LNCaP clone FGC (cell line): ENCODE measurements at regions not wholly inside any gene's neighbourhood (a gene's known extent, or its start where the extent isn't known, plus 50 kb on each side); places are given as distances from the start of the nearest gene placed in this dataset.
"Not testable (repeated sequence)": the region's sequence is repeated elsewhere in the genome, so short reads cannot be mapped to it uniquely, and the experiment has no call there.

Experiments
- DNase-seq: peaks from one replicate; pipeline ENCODE4 v3.0.0-alpha.2; 2011; ENCODE audit warnings: low read depth
- H3K4me3 ChIP-seq: 2 replicates; pipeline ENCODE4 v1.5.1; 2011; ENCODE audit warnings: mild to moderate bottlenecking, low read depth, low read length, control low read depth
- CTCF ChIP-seq: IDR thresholded peaks from 2 replicates; pipeline ENCODE4 v1.5.1; 2012; ENCODE audit warnings: mild to moderate bottlenecking; ENCODE audit not compliant: control insufficient read depth, insufficient read depth; ENCODE audit errors: extremely low read depth

DNA sequence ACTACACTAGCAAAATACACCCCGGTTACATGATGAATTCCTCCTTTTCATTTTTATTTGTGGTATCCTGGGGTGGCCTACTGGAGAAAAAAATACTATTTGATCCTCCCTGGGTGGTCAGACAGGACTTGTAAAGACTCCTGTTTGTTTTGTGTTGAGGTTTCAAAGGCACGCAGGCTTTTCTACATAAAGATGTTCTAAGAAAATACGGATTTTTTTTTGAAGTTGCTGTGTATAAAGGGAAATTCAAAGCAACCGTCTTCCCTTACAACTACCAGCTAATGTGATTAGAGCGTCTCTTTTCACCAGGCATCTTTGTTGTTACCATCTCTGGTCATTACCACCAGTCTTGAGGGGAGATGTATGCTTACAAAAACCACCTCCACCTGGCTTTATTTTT, 187.1 kb downstream of the SOX4 start:
- DNase-seq = no peak
- no peak for TF ChIP-seq CTCF

GRCh38 chr6:21781128-21781527, 187.6 kb downstream of the SOX4 start:
- TF ChIP-seq CTCF = no peak
- DNase-seq = no peak
- no peak overlapping the region for H3K4me3 ChIP-seq

More for the DNA sequence above, 187.1 kb downstream of the SOX4 start:
- H3K4me3 ChIP-seq = no peak overlapping the region

- no peak for TF ChIP-seq CTCF
- no peak for DNase-seq
- no peak overlapping the region for H3K4me3 ChIP-seq
These were observed 191.6 kb downstream of the SOX4 start for GRCh38 chr6:21785164-21785563.

- TF ChIP-seq CTCF = no peak
- no peak overlapping the region for H3K4me3 ChIP-seq
- no peak for DNase-seq
These were observed 197.5 kb downstream of the SOX4 start for GRCh38 chr6:21791056-21791455.

GRCh38 chr6:21791581-21791980, 198.0 kb downstream of the SOX4 start:
- no peak overlapping the region for H3K4me3 ChIP-seq
- no peak for TF ChIP-seq CTCF

DNA sequence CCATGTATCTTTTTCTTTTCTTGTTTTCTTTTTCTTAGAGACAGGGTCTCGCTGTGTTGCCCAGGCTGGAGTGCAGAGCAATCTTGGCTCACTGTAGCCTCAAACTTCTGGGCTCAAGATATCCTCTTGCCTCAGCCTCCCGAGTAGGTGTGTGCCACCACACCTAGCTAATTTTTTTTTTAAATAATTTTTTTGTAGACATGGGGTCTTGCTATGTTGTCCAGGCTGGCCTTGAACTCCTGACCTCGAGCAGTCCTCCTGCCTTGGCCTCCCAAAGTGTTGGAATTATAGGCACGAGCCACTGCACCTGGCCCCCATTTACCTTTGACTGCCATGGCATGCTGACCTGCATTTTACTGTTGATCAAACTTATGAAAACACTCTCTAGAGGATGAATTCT, 198.6 kb downstream of the SOX4 start:
- TF ChIP-seq CTCF = no peak
- H3K4me3 ChIP-seq = no peak overlapping the region
- DNase-seq = no peak

More at GRCh38 chr6:21791581-21791980, 198.0 kb downstream of the SOX4 start:
- DNase-seq = no peak

DNA sequence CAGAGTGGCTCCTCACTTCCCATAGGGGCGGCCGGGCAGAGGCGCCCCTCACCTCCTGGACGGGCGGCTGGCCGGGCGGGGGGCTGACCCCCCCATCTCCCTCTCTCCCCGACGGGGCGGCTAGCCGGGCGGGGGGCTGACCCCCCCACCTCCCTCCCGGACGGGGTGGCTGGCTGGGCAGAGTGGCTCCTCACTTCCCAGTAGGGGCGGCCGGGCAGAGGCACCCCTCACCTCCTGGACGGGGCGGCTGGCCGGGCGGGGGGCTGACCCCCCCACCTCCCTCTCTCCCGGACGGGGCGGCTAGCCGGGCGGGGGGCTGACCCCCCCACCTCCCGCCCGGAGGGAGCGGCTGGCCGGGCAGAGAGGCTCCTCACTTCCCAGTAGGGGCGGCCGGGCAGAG, 203.4 kb downstream of the SOX4 start:
- not testable (repeated sequence) for DNase-seq, H3K4me3 ChIP-seq
